ENCODE measurements at regions not wholly inside any gene's neighbourhood (a gene's known extent, or its start where the extent isn't known, plus 50 kb on each side); places are given as distances from the start of the nearest gene placed in this dataset.

DNA sequence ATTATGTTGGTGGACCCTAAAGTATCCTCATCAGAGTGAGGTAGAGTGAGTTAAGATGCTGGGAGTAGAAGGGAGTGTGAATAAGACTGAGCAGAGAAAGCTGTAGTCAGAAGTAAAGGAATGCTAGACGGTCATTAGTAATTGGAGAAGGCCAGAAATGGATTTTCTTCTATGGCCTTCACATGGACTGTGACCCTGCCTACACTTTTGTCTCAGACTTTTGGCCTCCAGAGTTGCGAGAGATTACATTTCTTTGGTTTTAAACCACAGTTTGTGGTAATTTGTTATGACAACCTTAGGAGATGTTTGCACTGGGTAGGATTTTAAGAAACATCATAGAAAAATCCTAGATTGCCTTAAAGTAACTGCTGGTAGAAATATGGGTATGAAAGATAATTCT is 1267.7 kb upstream of the TMEFF2 start:
- no peaks in the 10 kb centered on the region for H3K4me1 ChIP-seq (ENCODE audit: insufficient read depth)
- no peak for DNase-seq (ENCODE audit: low spot score)
- H3K9me2 ChIP-seq (replicated peaks; ENCODE audit: insufficient read depth), result no peaks in the 10 kb centered on the region
- H3K27me3 ChIP-seq, result no peaks in the 10 kb centered on the region
- no peaks in the 10 kb centered on the region for H4K20me1 ChIP-seq (ENCODE audit: insufficient read depth, poor library complexity, severe bottlenecking)
- H3K4me3 ChIP-seq, result no peak overlapping the region
- H3K36me3 ChIP-seq (replicated peaks; ENCODE audit: insufficient read depth, low read depth), result no peaks in the 10 kb centered on the region
- no peak overlapping the region for H3K27ac ChIP-seq
- TF ChIP-seq, protein P1, sequence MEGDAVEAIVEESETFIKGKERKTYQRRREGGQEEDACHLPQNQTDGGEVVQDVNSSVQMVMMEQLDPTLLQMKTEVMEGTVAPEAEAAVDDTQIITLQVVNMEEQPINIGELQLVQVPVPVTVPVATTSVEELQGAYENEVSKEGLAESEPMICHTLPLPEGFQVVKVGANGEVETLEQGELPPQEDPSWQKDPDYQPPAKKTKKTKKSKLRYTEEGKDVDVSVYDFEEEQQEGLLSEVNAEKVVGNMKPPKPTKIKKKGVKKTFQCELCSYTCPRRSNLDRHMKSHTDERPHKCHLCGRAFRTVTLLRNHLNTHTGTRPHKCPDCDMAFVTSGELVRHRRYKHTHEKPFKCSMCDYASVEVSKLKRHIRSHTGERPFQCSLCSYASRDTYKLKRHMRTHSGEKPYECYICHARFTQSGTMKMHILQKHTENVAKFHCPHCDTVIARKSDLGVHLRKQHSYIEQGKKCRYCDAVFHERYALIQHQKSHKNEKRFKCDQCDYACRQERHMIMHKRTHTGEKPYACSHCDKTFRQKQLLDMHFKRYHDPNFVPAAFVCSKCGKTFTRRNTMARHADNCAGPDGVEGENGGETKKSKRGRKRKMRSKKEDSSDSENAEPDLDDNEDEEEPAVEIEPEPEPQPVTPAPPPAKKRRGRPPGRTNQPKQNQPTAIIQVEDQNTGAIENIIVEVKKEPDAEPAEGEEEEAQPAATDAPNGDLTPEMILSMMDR (IDR thresholded peaks at IDR 0.05; ENCODE audit: poor library complexity), result no peak
- TF ChIP-seq EZH2 (IDR thresholded peaks at IDR 0.05; ENCODE audit: borderline replicate concordance) (no peak), EZH2phosphoT487 (IDR thresholded peaks at IDR 0.05; ENCODE audit: low read depth, severe bottlenecking, unreplicated experiment) (no peak)
- H3K4me2 ChIP-seq, result no peak overlapping the region
- WGBS (ENCODE audit: low lambda C conversion rate, missing lambda C conversion rate), result 80% methylated on average over 2 of the region's 2 CpGs
- H2AFZ ChIP-seq, result no peak overlapping the region
- no peaks in the 10 kb centered on the region for H3K9me3 ChIP-seq (ENCODE audit: low read depth)
- H3K79me2 ChIP-seq, result no peaks in the 10 kb centered on the region

DNA sequence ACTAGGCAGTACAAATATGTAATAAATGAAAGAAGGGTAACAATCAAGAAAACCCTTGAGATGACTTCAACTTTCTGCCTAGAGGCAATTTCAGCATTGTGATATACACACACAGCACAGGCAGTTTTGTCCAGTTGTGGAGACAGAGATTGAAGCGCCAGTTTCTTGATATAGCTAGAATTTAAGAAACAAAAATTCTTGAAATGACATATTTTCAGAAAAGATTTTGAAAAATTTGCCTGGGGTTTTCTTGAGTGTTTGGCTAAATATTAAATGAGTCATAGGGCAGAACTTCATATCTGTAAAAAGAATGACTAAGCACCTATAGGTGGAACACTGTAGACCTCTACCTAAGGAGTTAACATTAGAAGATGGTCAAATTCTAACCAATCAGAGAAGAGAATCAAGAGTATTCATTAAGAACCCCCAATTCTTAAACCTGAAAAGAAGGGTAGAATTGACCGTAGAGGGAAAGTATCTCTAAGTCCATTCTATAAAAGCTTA is 1266.8 kb upstream of the TMEFF2 start:
- TF ChIP-seq EZH2 (IDR thresholded peaks at IDR 0.05; ENCODE audit: borderline replicate concordance) (no peak), EZH2phosphoT487 (IDR thresholded peaks at IDR 0.05; ENCODE audit: low read depth, severe bottlenecking, unreplicated experiment) (no peak)
- TF ChIP-seq, protein P1 (IDR thresholded peaks at IDR 0.05; ENCODE audit: poor library complexity), result no peak
- 79% methylated on average over 2 of the region's 2 CpGs for WGBS (ENCODE audit: low lambda C conversion rate, missing lambda C conversion rate)
- Histone ChIP-seq H3K4me3 (no peak overlapping the region), H2AFZ (no peak overlapping the region), H3K27me3 (no peaks in the 10 kb centered on the region), H3K4me1 (ENCODE audit: insufficient read depth) (no peaks in the 10 kb centered on the region), H3K79me2 (no peaks in the 10 kb centered on the region), H3K36me3 (replicated peaks; ENCODE audit: insufficient read depth, low read depth) (no peaks in the 10 kb centered on the region), H3K9me3 (ENCODE audit: low read depth) (no peaks in the 10 kb centered on the region), H3K9me2 (replicated peaks; ENCODE audit: insufficient read depth) (no peaks in the 10 kb centered on the region), H3K27ac (no peak overlapping the region), H4K20me1 (ENCODE audit: insufficient read depth, poor library complexity, severe bottlenecking) (no peaks in the 10 kb centered on the region), H3K4me2 (no peak overlapping the region)
- DNase-seq (ENCODE audit: low spot score), result no peak

DNA sequence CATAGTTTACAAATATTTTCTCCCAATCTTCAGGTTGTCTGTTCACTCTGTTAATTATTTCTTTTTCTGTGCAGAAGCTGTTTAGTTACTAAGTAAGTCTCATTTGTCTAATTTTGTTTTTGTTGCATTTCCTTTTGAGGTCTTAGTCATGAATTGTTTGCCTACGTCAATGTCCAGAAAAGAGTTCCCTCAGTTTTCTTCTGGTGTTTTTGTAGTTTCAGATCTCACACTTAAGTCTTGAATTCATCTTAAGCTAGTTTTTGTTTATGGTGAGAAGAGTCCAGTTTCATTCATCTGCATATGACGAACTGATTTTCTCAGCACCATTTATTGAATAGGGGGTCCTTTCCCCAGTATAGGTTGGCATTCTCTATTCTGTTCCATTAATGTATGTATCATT is 1252.2 kb upstream of the TMEFF2 start:
- no peaks in the 10 kb centered on the region for H3K36me3 ChIP-seq (replicated peaks; ENCODE audit: insufficient read depth, low read depth)
- H3K4me2 ChIP-seq, result no peak overlapping the region
- WGBS (ENCODE audit: low lambda C conversion rate, missing lambda C conversion rate), result 80% methylated on average over 2 of the region's 2 CpGs
- H4K20me1 ChIP-seq (ENCODE audit: insufficient read depth, poor library complexity, severe bottlenecking), result no peaks in the 10 kb centered on the region
- no peak overlapping the region for H3K4me3 ChIP-seq
- H2AFZ ChIP-seq, result no peak overlapping the region
- no peak for DNase-seq (ENCODE audit: low spot score)
- H3K79me2 ChIP-seq, result no peaks in the 10 kb centered on the region
- H3K9me2 ChIP-seq (replicated peaks; ENCODE audit: insufficient read depth), result no peaks in the 10 kb centered on the region
- H3K27ac ChIP-seq, result no peak overlapping the region
- TF ChIP-seq, protein P1 (IDR thresholded peaks at IDR 0.05; ENCODE audit: poor library complexity), result no peak
- no peak for TF ChIP-seq EZH2 (IDR thresholded peaks at IDR 0.05; ENCODE audit: borderline replicate concordance)
- TF ChIP-seq EZH2phosphoT487 (IDR thresholded peaks at IDR 0.05; ENCODE audit: low read depth, severe bottlenecking, unreplicated experiment), result no peak
- no peaks in the 10 kb centered on the region for H3K9me3 ChIP-seq (ENCODE audit: low read depth)
- no peaks in the 10 kb centered on the region for H3K27me3 ChIP-seq
- no peaks in the 10 kb centered on the region for H3K4me1 ChIP-seq (ENCODE audit: insufficient read depth)

DNA sequence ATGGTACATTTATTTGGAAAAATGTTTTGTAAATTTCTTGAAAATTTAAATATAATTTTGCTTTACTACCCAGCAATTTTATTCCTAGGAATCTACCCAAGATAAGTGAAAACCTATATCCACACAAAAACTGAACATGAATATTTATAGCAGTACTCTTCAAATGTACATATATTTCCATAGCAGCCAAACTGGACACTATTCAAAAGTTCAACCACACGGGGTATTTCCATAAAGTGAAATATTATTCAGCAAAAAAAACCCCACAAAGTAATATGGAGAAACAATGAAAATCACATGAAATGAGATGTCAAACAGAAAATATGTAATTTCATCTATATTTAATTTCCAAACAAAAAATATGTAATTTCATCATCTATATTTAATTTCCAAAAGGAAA is 1247.6 kb upstream of the TMEFF2 start:
- Histone ChIP-seq H4K20me1 (ENCODE audit: insufficient read depth, poor library complexity, severe bottlenecking) (no peaks in the 10 kb centered on the region), H3K4me3 (no peak overlapping the region), H2AFZ (no peak overlapping the region), H3K79me2 (no peaks in the 10 kb centered on the region), H3K9me2 (replicated peaks; ENCODE audit: insufficient read depth) (no peaks in the 10 kb centered on the region), H3K27ac (no peak overlapping the region), H3K36me3 (replicated peaks; ENCODE audit: insufficient read depth, low read depth) (no peaks in the 10 kb centered on the region), H3K4me2 (no peak overlapping the region), H3K9me3 (ENCODE audit: low read depth) (no peaks in the 10 kb centered on the region), H3K27me3 (no peaks in the 10 kb centered on the region), H3K4me1 (ENCODE audit: insufficient read depth) (no peaks in the 10 kb centered on the region)
- no peak for DNase-seq (ENCODE audit: low spot score)
- TF ChIP-seq, protein P1 (IDR thresholded peaks at IDR 0.05; ENCODE audit: poor library complexity), result no peak
- no peak for TF ChIP-seq EZH2phosphoT487 (IDR thresholded peaks at IDR 0.05; ENCODE audit: low read depth, severe bottlenecking, unreplicated experiment)
- TF ChIP-seq EZH2 (IDR thresholded peaks at IDR 0.05; ENCODE audit: borderline replicate concordance), result no peak
- WGBS (ENCODE audit: low lambda C conversion rate, missing lambda C conversion rate), result 74% methylated on average over 1 of the region's 1 CpG

All from hepatocyte (in vitro differentiated cells).